ENCODE measurements at regions not wholly inside any gene's neighbourhood (a gene's known extent, or its start where the extent isn't known, plus 50 kb on each side); places are given as distances from the start of the nearest gene placed in this dataset.
"Not testable (repeated sequence)": the region's sequence is repeated elsewhere in the genome, so short reads cannot be mapped to it uniquely, and the experiment has no call there.

- TF ChIP-seq ZNF274 (IDR thresholded peaks at IDR 0.05; ENCODE audit: low read depth, low read length); SUZ12 (IDR thresholded peaks at IDR 0.05; ENCODE audit: extremely low read depth, insufficient read depth, insufficient read length); YY1 (IDR thresholded peaks at IDR 0.05; ENCODE audit: insufficient read depth, insufficient read length): not testable (repeated sequence)
These were observed 154.0 kb downstream of the CCDC74A start for GRCh38 chr2:131681611-131682121.

All from NT2/D1 (cell line).